Smooth muscle cell (in vitro differentiated cells): ENCODE measurements at regions not wholly inside any gene's neighbourhood (a gene's known extent, or its start where the extent isn't known, plus 50 kb on each side); places are given as distances from the start of the nearest gene placed in this dataset.

Source experiments
- DNase-seq: peaks from one replicate; lab custom pipeline; 2025; ENCODE audit not compliant: unreplicated experiment; lab: John Stamatoyannopoulos, UW
- H2AFZ ChIP-seq: fragments of 200-600 bp; sonication (generic); 2 replicates; pipeline ENCODE4 v1.6.0; 2016; ENCODE audit warnings: antibody characterized with exemption, low read depth, mild to moderate bottlenecking
- H3F3A ChIP-seq: fragments of 200-600 bp; sonication (generic); 2 replicates; pipeline ENCODE4 v1.6.0; 2017; ENCODE audit warnings: antibody characterized with exemption, low read depth
- H3K27ac ChIP-seq: fragments of 200-600 bp; sonication (generic); 2 replicates; pipeline ENCODE4 v1.5.1; 2016; ENCODE audit warnings: low read depth, mild to moderate bottlenecking
- H3K27me3 ChIP-seq: fragments of 200-600 bp; sonication (generic); 2 replicates; pipeline ENCODE4 v1.6.1; 2016; ENCODE audit warnings: low read depth, mild to moderate bottlenecking
- H3K36me3 ChIP-seq: fragments of 200-600 bp; sonication (generic); 2 replicates; pipeline ENCODE4 v1.5.1; 2016; ENCODE audit warnings: low read depth
- H3K4me1 ChIP-seq: fragments of 200-600 bp; sonication (generic); 2 replicates; pipeline ENCODE4 v1.5.1; 2016; ENCODE audit warnings: low read depth
- H3K4me2 ChIP-seq: fragments of 200-600 bp; sonication (generic); 2 replicates; pipeline ENCODE4 v1.6.0; 2016; ENCODE audit warnings: mild to moderate bottlenecking
- H3K4me3 ChIP-seq: fragments of 200-600 bp; sonication (generic); 2 replicates; pipeline ENCODE4 v1.5.1; 2016; ENCODE audit warnings: mild to moderate bottlenecking
- H3K79me2 ChIP-seq: fragments of 200-600 bp; sonication (generic); 2 replicates; pipeline ENCODE4 v1.6.0; 2016; ENCODE audit warnings: low read depth, mild to moderate bottlenecking
- H3K9ac ChIP-seq: fragments of 200-600 bp; sonication (generic); 2 replicates; pipeline ENCODE4 v1.6.0; 2016; ENCODE audit warnings: low read depth
- H3K9me3 ChIP-seq: fragments of 200-600 bp; sonication (generic); replicated peaks from 2 replicates; pipeline ENCODE4 v1.5.1; 2016; ENCODE audit warnings: low read depth
- H4K20me1 ChIP-seq: fragments of 200-600 bp; sonication (generic); 2 replicates; pipeline ENCODE4 v1.6.0; 2016; ENCODE audit warnings: low read depth
- CTCF ChIP-seq: fragments of 200-600 bp; sonication (generic); IDR thresholded peaks from 2 replicates; pipeline ENCODE4 v1.5.1; 2017; ENCODE audit warnings: borderline replicate concordance, mild to moderate bottlenecking, antibody characterized with exemption; ENCODE audit not compliant: insufficient read depth, poor library complexity, severe bottlenecking
- WGBS: methylation state at CpG from one replicate; pipeline ENCODE4 v1.1.7; 2016; ENCODE audit warnings: low lambda C conversion rate; 5-methylcytosine and 5-hydroxymethylcytosine counted together

- H4K20me1 ChIP-seq = no peaks in the 10 kb centered on the region
- no peaks in the 10 kb centered on the region for H3F3A ChIP-seq
- no peak overlapping the region for H2AFZ ChIP-seq
- WGBS = 87% methylated on average over 10 of the region's 10 CpGs
- no peaks in the 10 kb centered on the region for H3K4me1 ChIP-seq
- no peak overlapping the region for H3K9ac ChIP-seq
- H3K4me2 ChIP-seq = no peak overlapping the region
- H3K27me3 ChIP-seq = no peaks in the 10 kb centered on the region
- H3K79me2 ChIP-seq = no peaks in the 10 kb centered on the region
- TF ChIP-seq CTCF = no peak
- no peak overlapping the region for H3K27ac ChIP-seq
- H3K36me3 ChIP-seq = no peaks in the 10 kb centered on the region
- H3K9me3 ChIP-seq = no peaks in the 10 kb centered on the region
- H3K4me3 ChIP-seq = no peak overlapping the region
- DNase-seq = no peak
Observed at GRCh38 chr5:133706506-133707430, 94.4 kb upstream of the FSTL4 start.

- H3K4me2 ChIP-seq = no peak overlapping the region
- WGBS = 87% methylated on average over 3 of the region's 3 CpGs
- no peak for DNase-seq
- no peaks in the 10 kb centered on the region for H3K79me2 ChIP-seq
- no peaks in the 10 kb centered on the region for H3F3A ChIP-seq
- no peaks in the 10 kb centered on the region for H4K20me1 ChIP-seq
- no peak overlapping the region for H3K27ac ChIP-seq
- H3K36me3 ChIP-seq = no peaks in the 10 kb centered on the region
- H3K9ac ChIP-seq = no peak overlapping the region
- no peaks in the 10 kb centered on the region for H3K9me3 ChIP-seq
- H3K4me1 ChIP-seq = no peaks in the 10 kb centered on the region
- H3K4me3 ChIP-seq = no peak overlapping the region
- no peak overlapping the region for H2AFZ ChIP-seq
- H3K27me3 ChIP-seq = no peaks in the 10 kb centered on the region
- TF ChIP-seq CTCF = no peak
Observed at GRCh38 chr5:133705331-133705730, 93.0 kb upstream of the FSTL4 start.

- WGBS = 82% methylated on average over 2 of the region's 2 CpGs
- no peak overlapping the region for H3K4me3 ChIP-seq
- H3K4me1 ChIP-seq = no peaks in the 10 kb centered on the region
- H3F3A ChIP-seq = no peaks in the 10 kb centered on the region
- no peak overlapping the region for H3K27ac ChIP-seq
- H3K4me2 ChIP-seq = no peak overlapping the region
- no peak for DNase-seq
- no peaks in the 10 kb centered on the region for H3K36me3 ChIP-seq
- no peak overlapping the region for H3K9ac ChIP-seq
- no peaks in the 10 kb centered on the region for H3K79me2 ChIP-seq
- H3K9me3 ChIP-seq = no peaks in the 10 kb centered on the region
- no peak for TF ChIP-seq CTCF
- H4K20me1 ChIP-seq = no peaks in the 10 kb centered on the region
- H2AFZ ChIP-seq = no peak overlapping the region
- H3K27me3 ChIP-seq = no peaks in the 10 kb centered on the region
Observed at GRCh38 chr5:133704411-133704810, 92.1 kb upstream of the FSTL4 start.

GRCh38 chr5:133703935-133704334, 91.6 kb upstream of the FSTL4 start:
- no peak overlapping the region for H3K4me3 ChIP-seq
- H4K20me1 ChIP-seq = no peaks in the 10 kb centered on the region
- no peak for TF ChIP-seq CTCF
- no peaks in the 10 kb centered on the region for H3K9me3 ChIP-seq
- no peaks in the 10 kb centered on the region for H3F3A ChIP-seq
- no peak overlapping the region for H3K27ac ChIP-seq
- H3K36me3 ChIP-seq = no peaks in the 10 kb centered on the region
- H3K9ac ChIP-seq = no peak overlapping the region
- H2AFZ ChIP-seq = no peak overlapping the region
- 100% methylated on average over 1 of the region's 1 CpG for WGBS
- no peaks in the 10 kb centered on the region for H3K27me3 ChIP-seq
- no peak overlapping the region for H3K4me2 ChIP-seq
- H3K4me1 ChIP-seq = no peaks in the 10 kb centered on the region
- DNase-seq = no peak
- H3K79me2 ChIP-seq = no peaks in the 10 kb centered on the region
